GM19438 (cell line): ENCODE measurements at regions not wholly inside any gene's neighbourhood (a gene's known extent, or its start where the extent isn't known, plus 50 kb on each side); places are given as distances from the start of the nearest gene placed in this dataset.
"Not testable (repeated sequence)": the region's sequence is repeated elsewhere in the genome, so short reads cannot be mapped to it uniquely, and the experiment has no call there.

Experiments
- ATAC-seq: cut with Tn5 transposase; IDR thresholded peaks from one replicate; pipeline ENCODE4 v1.9.1; 2021; ENCODE audit warnings: low read depth; ENCODE audit not compliant: unreplicated experiment

DNA sequence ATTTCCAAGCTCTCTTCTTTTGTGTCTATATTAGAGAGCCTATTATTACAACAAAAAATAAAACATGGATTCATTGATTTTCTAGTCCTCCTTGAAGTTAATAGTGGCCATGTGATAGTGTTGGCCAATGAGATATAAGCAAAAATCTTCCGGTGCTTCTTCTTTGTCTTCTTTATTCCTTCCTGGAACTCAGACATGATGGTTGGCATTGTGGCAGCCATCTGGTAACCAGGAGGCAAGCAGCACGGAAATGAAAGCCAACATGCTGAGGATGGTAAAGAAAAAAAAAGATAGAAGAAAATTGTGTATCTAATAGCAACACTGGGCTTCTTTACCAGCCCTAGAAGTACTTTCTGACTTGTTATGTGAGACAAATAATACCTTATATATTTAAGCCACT is 50.8 kb upstream of the SEL1L start:
- ATAC-seq: no peak

DNA sequence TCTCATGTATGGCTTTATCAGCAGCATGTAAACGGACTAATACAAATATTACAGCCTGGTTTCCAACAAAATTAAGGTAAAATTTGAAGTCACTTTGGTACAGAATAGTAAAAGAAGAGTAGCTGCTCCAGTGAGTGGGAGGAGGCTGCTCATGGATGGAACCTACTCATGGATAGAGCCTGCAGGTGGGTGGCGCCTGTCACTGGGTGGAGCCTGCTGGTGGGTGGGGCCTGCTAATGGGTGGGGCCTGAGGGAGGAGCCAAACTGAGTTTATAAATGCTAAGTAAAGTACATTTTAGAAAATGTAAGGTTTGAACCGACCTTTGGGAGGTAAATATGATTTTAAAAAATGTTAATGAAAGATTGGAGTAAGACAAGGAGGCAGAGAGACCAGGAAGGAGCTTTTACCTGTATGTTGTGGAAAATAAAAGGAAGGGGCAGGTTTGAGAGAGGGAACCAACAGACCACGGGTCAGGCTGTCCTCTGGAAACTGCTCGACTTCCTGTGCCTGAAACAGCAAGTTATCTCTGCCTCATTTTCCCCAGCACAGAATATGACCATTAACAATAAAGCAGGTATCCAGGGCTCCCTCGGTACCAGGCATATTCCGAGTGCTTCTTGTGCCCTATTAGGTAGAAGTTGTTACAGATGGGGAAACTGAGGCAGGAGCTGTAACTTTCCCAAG is 55.9 kb upstream of the SEL1L start:
- ATAC-seq: no peak

DNA sequence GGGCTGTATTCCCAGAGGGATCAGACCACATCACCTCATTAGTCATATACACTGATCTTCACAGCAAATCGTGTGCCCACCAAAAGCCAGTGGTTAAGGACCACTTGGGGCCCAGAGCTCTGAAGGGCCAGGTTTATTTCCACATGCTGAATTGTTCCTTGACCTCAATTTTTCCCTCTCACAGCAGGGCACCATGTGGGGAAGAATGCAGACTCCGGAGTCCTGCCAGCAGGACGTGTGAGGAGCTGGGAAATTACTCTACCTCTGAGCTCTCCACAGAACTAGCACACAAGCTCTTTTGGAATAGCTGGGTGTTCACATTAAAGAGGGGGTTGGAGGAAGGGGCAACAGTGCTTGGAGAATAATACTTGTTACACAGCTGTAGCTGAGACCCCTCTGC is 57.6 kb upstream of the SEL1L start:
- ATAC-seq: no peak

DNA sequence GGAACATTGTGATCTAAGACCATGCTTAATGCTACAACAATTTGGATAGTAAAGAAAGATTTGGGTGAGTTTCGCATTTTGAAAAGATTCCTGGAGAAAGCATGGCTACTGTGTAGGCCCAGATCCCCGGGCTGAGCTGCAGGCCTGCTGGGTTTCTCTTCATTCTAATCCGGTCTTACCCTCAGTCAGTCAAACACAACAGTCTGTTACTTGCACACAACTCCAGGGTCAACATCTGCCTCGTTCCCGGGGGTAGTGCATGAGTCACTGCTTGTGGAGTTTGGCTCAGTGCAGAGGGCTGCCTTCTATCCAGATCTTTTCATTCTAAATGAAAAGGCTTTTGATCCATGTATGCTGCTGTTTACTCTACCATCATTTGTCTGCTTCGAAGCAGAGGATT is 60.4 kb upstream of the SEL1L start:
- no peak for ATAC-seq

DNA sequence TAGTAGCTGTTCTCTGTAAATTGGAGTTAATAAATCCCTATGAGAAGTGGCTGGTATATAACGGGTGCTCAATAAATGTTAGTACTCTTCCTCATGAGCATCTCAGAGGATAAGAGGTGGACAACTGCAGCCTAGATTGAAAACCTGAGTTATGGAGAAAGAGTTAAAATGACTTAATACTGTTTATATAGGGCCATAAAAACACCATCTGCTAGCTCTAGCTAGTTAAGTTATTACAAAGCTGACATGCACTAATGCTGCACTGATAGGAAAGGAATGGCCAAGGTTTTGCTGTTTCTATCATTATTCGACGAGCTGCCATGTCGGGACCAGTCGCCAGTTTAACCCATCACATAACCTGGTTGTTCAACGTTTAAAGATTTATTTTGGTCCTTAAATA is 72.0 kb upstream of the SEL1L start:
- no peak for ATAC-seq

DNA sequence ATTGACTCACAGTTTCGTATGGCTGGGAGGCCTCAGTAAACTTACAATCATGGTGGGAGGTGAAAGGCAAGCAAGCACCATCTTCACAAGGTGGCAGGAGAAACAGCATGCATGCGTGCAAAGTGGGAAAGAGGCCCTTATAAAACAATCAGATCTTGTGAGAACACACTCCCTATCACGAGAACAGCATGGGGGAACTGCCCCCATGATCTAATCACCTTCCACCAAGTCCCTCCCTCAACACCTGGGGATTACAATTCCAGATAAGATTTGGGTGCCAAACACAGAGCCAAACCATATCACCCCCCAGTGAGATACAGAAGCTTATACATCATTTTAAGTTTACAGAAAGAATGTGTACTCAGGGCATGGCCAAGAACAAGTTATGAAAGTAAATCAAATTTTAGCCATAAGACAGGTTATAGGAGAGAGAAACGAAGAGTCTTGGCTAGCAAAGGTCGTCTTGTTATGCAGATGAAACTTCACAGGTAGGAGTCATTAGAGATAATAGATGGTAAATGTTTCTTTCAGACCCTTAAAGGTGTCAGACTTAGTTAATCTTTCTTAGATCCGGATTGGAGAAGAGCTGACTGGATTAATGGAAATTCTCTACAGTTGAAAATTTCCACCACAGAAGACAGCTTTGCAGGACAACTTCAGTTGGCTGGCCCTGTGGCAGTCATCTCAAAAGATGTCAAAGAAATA is 79.8 kb upstream of the SEL1L start:
- ATAC-seq: no peak

DNA sequence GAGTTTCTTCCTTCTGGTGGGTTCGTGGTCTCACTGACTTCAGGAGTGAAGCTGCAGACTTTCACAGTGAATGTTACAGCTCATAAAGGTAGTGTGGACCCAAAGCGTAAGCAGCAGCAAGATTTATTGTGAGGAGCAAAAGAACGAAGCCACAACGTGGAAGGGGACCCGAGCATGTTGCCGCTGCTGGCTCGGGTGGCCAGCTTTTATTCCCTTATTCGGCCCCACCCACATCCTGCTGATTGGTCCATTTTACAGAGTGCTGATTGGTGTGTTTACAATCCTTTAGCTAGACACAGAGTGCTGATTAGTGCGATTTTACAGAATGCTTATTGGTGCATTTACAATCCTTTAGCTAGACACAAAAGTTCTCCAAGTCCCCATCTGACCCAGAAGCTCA is 80.6 kb upstream of the SEL1L start:
- ATAC-seq: not testable (repeated sequence)

DNA sequence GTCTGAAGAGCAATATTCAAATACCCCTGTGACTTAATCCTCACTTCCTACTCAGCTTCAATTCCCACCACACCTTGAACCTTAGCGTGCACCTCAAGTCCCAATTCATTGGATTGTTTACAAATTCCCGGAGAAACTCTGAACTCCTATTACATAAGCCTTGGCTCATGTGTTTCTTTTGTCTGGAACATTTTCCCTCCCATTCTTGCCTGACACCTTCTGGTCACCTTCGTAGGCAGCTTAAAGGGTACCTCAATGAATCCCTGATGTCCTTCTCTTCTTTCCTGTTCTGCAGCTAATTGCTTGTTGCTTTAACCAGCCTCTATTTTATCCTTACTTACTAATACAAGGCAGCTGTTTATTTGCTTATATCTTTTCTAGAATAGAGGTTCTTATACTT is 85.0 kb upstream of the SEL1L start:
- ATAC-seq: no peak

DNA sequence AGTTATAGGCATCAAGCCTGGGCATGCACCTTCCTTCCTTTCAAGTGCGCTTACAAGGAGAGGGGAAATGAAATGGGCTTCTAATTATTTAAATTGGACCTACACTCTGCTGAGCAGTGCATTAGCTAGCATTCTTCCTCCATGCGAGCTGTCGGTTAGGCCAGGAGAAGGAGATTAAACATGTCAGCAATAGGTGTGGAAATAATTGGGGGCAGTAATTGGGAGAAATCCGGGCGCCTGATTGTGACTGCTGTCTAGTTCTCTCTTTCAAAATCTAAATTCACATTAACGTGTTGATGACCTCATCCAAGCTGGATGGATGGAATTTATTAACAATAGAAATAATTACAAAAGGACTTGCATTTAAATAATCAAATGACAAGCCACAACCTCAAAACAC is 86.2 kb upstream of the SEL1L start:
- no peak for ATAC-seq

DNA sequence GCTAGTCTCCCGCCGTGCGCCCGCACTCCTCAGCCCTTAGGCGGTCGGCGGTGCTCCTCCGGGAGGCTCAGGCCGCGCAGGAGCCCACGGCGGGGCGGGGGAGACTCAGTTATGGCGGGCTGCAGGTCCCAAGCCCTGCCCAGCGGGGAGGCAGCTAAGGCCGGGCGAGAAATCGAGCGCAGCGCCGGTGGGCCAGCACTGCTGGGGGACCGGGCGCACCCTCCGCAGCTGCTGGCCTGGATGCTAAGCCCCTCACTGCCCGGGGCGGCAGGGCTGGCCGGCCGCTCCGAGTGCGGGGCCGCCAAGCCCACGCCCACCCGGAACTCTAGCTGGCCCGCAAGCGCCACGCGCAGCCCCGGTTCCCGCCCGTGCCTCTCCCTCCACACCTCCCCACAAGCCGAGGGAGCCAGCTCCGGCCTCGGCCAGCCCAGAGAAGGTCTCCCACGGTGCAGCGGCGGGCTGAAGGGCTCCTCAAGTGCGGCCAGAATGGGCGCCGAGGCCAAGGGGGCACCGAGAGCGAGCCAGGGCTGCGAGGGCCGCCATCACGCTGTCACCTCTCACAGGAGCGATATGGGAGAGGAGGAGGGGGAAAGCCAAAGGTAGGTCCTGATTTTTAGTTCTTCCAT is 90.2 kb upstream of the SEL1L start:
- ATAC-seq: not testable (repeated sequence)

DNA sequence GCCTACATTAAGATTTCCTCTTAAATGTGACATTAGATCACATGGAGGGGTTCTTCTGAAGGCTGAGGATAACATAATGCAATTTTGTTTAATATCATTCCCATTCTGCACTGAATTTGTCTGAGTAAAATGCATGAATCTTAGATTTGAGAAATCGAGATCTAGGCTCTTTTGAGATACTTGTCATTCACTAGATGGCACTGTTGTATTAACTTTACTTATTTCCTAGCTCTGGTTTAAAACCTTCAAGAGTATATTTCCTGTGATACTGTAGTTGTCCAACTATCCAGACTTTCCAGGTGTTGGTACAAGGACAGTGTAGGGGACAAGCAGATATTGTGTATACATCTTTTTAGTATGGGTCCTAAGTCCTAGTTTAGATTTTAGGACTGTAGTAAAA is 91.7 kb upstream of the SEL1L start:
- no peak for ATAC-seq

DNA sequence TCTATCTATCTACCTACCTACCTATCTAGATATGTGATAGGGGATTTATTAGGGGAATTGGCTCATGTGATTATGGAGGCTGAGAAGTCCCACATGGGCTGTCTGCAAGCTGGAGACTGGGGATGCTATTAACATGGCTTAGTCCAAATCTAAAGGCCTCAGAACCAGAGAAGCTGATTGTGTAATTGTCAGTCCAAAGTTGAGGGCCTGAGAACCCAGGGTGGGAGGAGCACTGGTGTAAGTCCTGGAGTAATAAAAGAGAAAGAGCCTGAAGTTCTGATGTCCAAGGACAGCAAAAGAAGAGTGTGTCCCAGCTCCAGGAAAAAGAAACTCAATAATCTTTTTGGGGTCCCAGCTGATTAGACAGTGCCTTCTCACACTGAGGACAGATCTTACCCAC is 98.5 kb upstream of the SEL1L start:
- ATAC-seq: no peak

DNA sequence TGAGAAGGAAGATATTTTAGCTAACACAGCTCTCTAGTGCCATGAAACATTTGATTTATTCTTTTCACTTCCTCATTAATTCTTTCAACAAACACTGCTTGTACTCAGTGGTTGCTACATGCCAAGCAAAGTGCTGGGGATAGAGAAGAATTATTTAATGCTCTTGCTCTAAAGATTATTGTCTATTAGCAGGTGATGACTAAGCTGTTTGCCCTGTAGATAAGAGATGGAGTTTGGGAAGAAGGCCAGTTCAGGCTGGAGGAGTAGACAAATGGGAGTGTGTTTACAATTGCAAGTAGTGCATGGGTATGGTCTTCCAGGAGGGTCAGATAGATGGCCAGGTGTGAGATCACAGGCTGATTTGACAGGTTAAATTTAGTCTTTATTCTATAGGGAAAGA is 99.8 kb upstream of the SEL1L start:
- no peak for ATAC-seq

DNA sequence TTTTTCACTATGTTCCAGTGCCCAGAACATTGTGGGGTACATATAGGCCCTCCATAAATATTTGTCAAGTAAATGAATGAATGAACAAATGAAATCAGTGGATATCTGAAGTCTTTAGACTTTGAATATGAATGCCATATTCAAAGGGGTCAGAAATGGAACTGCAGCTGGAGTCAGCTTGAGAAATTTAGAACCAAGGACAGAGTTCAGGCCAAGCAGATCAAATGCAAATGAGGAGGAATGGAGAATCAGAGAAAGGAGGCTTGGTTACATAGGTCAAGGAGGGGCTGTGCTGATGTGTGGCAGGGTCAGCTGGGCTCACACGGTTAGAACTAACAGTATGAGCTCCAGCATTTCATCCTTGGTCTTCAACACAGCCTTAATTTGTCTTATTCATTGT is 104.0 kb upstream of the SEL1L start:
- no peak for ATAC-seq

DNA sequence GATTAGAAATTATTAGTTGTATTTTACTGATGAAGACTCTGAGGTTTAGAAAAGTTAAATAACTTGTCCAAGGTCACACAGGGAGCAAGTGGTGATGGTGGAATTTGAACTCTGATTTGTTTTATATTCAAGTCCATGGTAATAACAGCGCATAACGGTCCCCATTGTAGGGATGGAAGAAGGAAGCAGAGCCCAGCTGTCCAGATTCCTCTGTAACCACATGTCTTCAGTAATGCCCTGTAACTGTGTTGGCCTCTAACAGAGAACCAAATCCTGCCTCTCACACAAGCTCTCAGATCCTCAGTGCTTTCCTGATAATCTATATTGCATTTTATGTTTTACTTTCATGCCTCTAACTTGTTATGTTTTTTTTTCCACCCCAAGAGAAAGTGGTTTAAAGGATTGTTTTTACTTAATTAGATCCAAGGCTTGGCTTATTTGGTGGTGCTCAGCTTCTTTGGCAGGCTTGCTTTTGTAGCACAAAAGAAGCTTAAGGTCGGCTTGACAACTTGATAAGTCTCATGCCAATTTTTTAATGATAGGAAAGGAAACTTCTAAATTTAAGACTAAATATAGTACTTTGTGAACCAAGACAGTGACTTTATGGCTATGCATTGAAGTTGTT is 105.1 kb upstream of the SEL1L start:
- ATAC-seq: no peak

DNA sequence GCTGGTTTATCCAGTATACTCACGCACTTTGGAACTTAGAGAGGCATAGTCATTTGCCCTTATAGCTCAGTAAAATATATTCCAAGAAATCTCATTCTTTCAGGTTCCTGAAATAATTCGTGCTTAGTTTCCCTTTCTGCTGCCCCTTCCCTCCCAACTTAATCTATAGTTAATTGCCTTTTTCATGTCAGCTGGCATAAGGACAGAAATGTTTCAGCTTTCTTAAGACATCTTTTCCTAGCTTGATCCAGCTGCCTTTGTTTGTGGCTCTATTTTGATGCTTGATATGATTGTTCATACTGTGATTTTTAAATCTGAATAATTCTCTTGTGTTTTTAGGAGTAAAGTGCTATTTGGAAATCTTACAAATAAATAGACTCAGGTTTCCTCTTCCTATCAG is 120.0 kb upstream of the SEL1L start:
- ATAC-seq: no peak

DNA sequence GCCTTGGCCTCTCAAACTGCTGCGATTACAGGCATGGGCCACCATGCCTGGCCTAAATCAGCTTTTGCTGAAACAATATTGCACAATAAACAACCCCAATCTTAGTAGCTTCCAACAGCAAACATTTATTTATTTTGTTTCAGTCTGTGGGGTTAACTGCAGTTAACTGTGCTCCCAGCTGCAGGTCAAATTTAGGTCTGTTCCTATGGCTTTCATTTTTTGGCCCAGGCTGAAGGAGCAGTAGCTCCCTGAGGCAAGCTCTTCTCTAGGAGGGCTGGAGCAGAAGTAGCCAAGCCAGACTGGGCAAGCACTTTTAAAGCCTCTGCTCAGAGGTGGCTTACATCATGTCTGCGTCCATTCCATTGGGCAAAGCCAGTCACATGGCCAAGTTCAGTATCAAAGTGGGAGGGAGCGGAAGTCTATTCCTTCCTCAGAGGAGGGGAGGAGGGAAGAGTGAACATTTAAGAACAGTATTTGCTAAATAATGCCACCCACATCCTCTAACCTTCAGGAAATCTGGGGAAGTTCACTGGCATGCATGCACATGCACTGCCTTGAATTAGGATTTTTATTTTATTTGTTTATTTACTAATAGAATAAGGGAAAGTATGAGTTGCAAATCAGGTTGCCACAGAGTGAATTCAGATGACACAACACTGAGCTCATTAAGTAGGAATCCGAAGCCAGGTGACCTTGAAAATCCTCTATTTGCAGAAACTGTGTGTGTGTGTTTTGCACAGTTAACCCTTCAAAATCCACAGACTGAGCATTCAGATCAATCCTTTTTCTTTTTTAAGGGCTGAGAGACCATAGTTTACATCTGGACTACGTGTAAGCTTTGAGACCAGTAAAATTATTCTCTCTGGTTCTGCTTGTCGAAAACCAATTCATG is 122.0 kb upstream of the SEL1L start:
- ATAC-seq: no peak

DNA sequence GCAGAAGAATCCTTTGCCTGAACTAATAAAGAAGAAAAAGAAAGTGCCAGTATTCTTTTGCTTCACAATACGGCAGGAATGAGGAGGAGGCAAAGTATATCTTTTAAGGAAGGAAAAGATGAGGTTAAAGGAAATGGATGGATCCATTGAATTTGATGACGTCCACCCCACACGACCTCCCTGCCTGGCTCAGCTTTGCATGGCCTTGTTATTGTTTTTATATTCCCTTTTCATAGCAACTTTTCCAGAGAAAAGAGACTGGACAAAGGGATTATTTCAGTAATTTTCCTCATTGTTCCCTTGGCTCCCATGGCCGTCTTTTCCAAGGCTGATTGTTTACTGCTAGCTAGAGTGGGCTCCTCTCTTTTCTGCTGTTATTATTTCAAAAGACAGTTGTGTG is 123.2 kb upstream of the SEL1L start:
- ATAC-seq: no peak

DNA sequence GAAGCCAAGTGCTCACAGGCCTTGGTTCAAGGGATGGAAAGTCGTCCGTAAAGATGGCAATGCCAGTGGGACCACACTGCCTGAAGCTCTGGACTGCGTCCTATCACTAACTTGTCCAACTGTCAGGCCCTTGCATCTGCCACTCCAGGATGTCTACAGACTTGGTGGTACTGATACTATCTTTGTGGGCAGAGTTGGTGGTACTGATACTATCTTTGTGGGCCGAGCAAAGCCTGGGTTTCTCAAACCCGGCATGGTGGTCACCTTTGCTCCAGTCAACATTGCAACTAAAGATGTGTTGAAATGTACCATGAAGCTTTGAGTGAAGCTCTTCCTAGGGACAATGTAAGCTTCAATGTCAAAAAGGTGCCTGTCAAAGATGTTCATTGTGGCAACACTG is 128.4 kb upstream of the SEL1L start:
- no peak for ATAC-seq

DNA sequence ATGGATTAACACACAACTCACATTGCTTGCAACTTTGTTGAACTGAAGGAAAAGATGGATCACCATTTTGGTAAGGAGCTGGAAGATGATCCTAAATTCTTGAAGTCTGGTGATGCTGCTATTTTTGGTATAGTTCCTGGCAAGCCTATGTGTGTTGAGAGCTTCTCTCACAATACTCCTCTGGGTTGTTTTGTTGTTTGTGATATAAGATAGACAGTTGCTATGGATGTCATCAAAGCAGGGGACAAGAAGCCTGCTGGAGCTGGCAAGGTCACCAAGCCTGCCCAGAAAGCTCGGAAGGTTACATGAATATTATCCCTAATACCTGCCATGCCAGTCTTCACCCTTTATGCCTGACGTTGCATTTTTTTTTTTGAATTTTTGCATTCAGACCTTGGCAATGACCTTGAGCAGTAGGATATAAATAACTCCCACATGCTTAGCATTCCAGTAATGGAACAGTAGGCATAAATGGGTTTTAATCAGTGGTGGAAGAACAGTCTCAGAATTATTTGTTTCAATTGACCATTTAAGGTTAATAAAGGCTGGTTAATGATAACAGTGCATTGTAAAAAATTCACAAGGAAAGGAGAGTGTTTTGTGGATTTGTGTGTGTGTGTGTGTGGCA is 129.0 kb upstream of the SEL1L start:
- no peak for ATAC-seq
